Testis (tissue), 2 donors: ENCODE measurements at regions not wholly inside any gene's neighbourhood (a gene's known extent, or its start where the extent isn't known, plus 50 kb on each side); places are given as distances from the start of the nearest gene placed in this dataset.

Experiments
- DNase-seq: peaks from one replicate; pipeline ENCODE4 v3.0.0-alpha.2; 2019
- H3K27ac ChIP-seq, 2 donors: fragments of 200-600 bp; sonication (generic); one replicate each; pipeline ENCODE4 v1.5.1; 2019
- H3K27me3 ChIP-seq: fragments of 200-600 bp; sonication (generic); one replicate; pipeline ENCODE4 v1.5.1; 2019
- H3K36me3 ChIP-seq: fragments of 200-600 bp; sonication (generic); one replicate; pipeline ENCODE4 v1.5.1; 2017; ENCODE audit warnings: low read depth; ENCODE audit errors: missing control alignments
- H3K4me1 ChIP-seq: fragments of 200-600 bp; sonication (generic); one replicate; pipeline ENCODE4 v1.5.1; 2019
- H3K4me3 ChIP-seq, 2 donors: fragments of 200-600 bp; sonication (generic); one replicate each; pipeline ENCODE4 v1.5.1; 2017 to 2019
- H3K9me3 ChIP-seq: fragments of 200-600 bp; sonication (generic); one replicate; pipeline ENCODE4 v1.5.1; 2017
- CTCF ChIP-seq, 3 experiments: fragments of 450-650 bp in 2 of 3; fragments of 200-600 bp in 1 of 3; sonication (generic) in 1 of 3; IDR thresholded peaks; one replicate each; pipeline ENCODE4 v1.5.1; 2016 to 2019; ENCODE audit warnings: antibody characterized with exemption in 3 of 3, mild to moderate bottlenecking in 2 of 3, moderate library complexity in 1 of 3
- POLR2A ChIP-seq: fragments of 450-650 bp; IDR thresholded peaks from one replicate; pipeline ENCODE4 v1.6.1; 2017; ENCODE audit warnings: antibody characterized with exemption, mild to moderate bottlenecking, moderate library complexity
- WGBS, 2 donors: methylation state at CpG; one replicate each; pipeline ENCODE4 v1.1.5; 2018; 5-methylcytosine and 5-hydroxymethylcytosine counted together
- intact Hi-C: fragments of 100-400 bp; cut with DNase I; formaldehyde crosslinking; loops from one replicate; pipeline ENCODE4 v1.15.1; 2023; ENCODE audit warnings: low total_unique reads

- no peak overlapping the region for H3K27ac ChIP-seq
- no peaks in the 10 kb centered on the region for H3K27me3 ChIP-seq
- no peaks in the 10 kb centered on the region for H3K36me3 ChIP-seq
- TF ChIP-seq POLR2A: no peak
- TF ChIP-seq CTCF (IDR thresholded peaks at IDR 0.05): no peak
- WGBS, 2 donors: 87 to 90% methylated on average over 15 to 24 of the region's 24 CpGs
- H3K9me3 ChIP-seq: no peaks in the 10 kb centered on the region
- H3K4me3 ChIP-seq: no peak overlapping the region
- no peaks in the 10 kb centered on the region for H3K4me1 ChIP-seq
- DNase-seq: no peak
- intact Hi-C loops: no loop called here
Measured at GRCh38 chr2:240293557-240294461, 141.7 kb upstream of the GPC1 start.

- TF ChIP-seq POLR2A (no peak), CTCF (IDR thresholded peaks at IDR 0.05) (no peak)
- Histone ChIP-seq H3K4me3 (no peak overlapping the region), H3K27me3 (no peaks in the 10 kb centered on the region), H3K4me1 (no peaks in the 10 kb centered on the region), H3K27ac (no peak overlapping the region), H3K36me3 (no peaks in the 10 kb centered on the region), H3K9me3 (no peaks in the 10 kb centered on the region)
- DNase-seq: no peak
- 85 to 88% methylated on average over 5 of the region's 5 CpGs for WGBS, 2 donors
- intact Hi-C loops: no loop called here
Measured at GRCh38 chr2:240294514-240294913, 140.9 kb upstream of the GPC1 start.

- Histone ChIP-seq H3K4me3 (no peak overlapping the region), H3K9me3 (no peaks in the 10 kb centered on the region), H3K4me1 (no peaks in the 10 kb centered on the region), H3K27me3 (no peaks in the 10 kb centered on the region), H3K27ac (no peak overlapping the region), H3K36me3 (no peaks in the 10 kb centered on the region)
- 75 to 76% methylated on average over 24 of the region's 24 CpGs for WGBS, 2 donors
- intact Hi-C loops: no loop called here
- no peak for DNase-seq
- no peak for TF ChIP-seq POLR2A
- no peak for TF ChIP-seq CTCF (IDR thresholded peaks at IDR 0.05)
Measured at GRCh38 chr2:240295256-240296103, 140.0 kb upstream of the GPC1 start.

- H3K4me1 ChIP-seq: no peaks in the 10 kb centered on the region
- 93 to 97% methylated on average over 9 to 11 of the region's 11 CpGs for WGBS, 2 donors
- no peaks in the 10 kb centered on the region for H3K36me3 ChIP-seq
- no peak for TF ChIP-seq POLR2A
- no peak for TF ChIP-seq CTCF (IDR thresholded peaks at IDR 0.05)
- no peaks in the 10 kb centered on the region for H3K27me3 ChIP-seq
- intact Hi-C loops: no loop called here
- H3K4me3 ChIP-seq: no peak overlapping the region
- H3K27ac ChIP-seq: no peak overlapping the region
- no peak for DNase-seq
- H3K9me3 ChIP-seq: no peaks in the 10 kb centered on the region
Measured at GRCh38 chr2:240296104-240296406, 139.4 kb upstream of the GPC1 start.
